SK-N-MC (cell line): ENCODE measurements at regions not wholly inside any gene's neighbourhood (a gene's known extent, or its start where the extent isn't known, plus 50 kb on each side); places are given as distances from the start of the nearest gene placed in this dataset.

Experiments used
- DNase-seq: peaks from one replicate; pipeline ENCODE4 v3.0.0-alpha.2; 2011; ENCODE audit warnings: low read depth, low spot score
- H3K27ac ChIP-seq: fragments of 200-600 bp; sonication (generic); 2 replicates; pipeline ENCODE4 v1.5.1; 2016; ENCODE audit warnings: mixed run types
- H3K36me3 ChIP-seq: fragments of 200-600 bp; sonication (generic); 2 replicates; pipeline ENCODE4 v1.6.1; 2017; ENCODE audit warnings: antibody characterized with exemption, low read length, mixed read lengths; ENCODE audit not compliant: insufficient read depth
- H3K4me3 ChIP-seq: fragments of 200-600 bp; sonication (generic); 2 replicates; pipeline ENCODE4 v1.5.1; 2016
- H3K9ac ChIP-seq: fragments of 200-600 bp; sonication (generic); 2 replicates; pipeline ENCODE4 v1.8.0; 2017; ENCODE audit warnings: mixed run types, mixed read lengths; ENCODE audit not compliant: insufficient read length
- H3K9me3 ChIP-seq: fragments of 200-600 bp; sonication (generic); 2 replicates; pipeline ENCODE4 v1.6.1; 2017; ENCODE audit warnings: low read depth, mild to moderate bottlenecking, antibody characterized with exemption, low read length, moderate library complexity, mixed read lengths
- EZH2 ChIP-seq: fragments of 200-600 bp; sonication (generic); IDR thresholded peaks from one replicate; pipeline ENCODE4 v1.6.1; 2017; ENCODE audit warnings: antibody characterized with exemption
- FOXP2 ChIP-seq: optimal IDR thresholded peaks from 2 replicates; pipeline ENCODE3; 2011; ENCODE audit warnings: mild to moderate bottlenecking, moderate library complexity; ENCODE audit not compliant: insufficient read depth; ENCODE audit errors: extremely low read length, control extremely low read depth
- POLR2AphosphoS5 ChIP-seq: IDR thresholded peaks from 2 replicates; pipeline ENCODE4 v1.6.1; 2012; ENCODE audit warnings: mild to moderate bottlenecking, low read depth, low read length, borderline replicate concordance

GRCh38 chr10:10538326-10538725 is 479.3 kb upstream of the CELF2 start:
- no peak overlapping the region for H3K4me3 ChIP-seq
- no peaks in the 10 kb centered on the region for H3K36me3 ChIP-seq
- DNase-seq: no peak
- no peak for TF ChIP-seq FOXP2
- no peak for TF ChIP-seq EZH2
- TF ChIP-seq POLR2AphosphoS5: no peak
- H3K9me3 ChIP-seq: no peaks in the 10 kb centered on the region
- H3K27ac ChIP-seq: no peak overlapping the region
- H3K9ac ChIP-seq: no peak overlapping the region

DNA sequence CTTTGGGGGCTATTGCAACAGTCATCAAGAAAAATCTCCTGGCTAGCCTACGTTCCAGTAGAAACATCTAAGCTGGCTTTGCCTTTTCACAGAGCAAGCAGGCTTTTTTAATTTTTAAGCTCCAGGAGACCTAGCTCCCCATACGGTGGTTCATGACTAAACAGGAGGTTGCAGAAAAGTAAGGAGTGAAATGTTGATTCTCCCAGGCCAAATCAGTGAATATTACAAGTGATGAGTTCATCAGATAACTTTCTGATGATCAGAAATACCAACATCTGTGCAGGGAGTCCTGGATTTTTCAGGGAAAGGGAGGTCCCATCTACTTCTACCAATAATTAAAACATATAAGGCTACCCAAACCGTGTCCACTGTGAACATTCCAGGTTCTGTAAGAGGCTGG is 477.3 kb upstream of the CELF2 start:
- no peak overlapping the region for H3K4me3 ChIP-seq
- no peak for TF ChIP-seq FOXP2
- TF ChIP-seq POLR2AphosphoS5: no peak
- TF ChIP-seq EZH2: no peak
- H3K9ac ChIP-seq: no peak overlapping the region
- no peaks in the 10 kb centered on the region for H3K9me3 ChIP-seq
- H3K27ac ChIP-seq: no peak overlapping the region
- DNase-seq: no peak
- no peaks in the 10 kb centered on the region for H3K36me3 ChIP-seq

DNA sequence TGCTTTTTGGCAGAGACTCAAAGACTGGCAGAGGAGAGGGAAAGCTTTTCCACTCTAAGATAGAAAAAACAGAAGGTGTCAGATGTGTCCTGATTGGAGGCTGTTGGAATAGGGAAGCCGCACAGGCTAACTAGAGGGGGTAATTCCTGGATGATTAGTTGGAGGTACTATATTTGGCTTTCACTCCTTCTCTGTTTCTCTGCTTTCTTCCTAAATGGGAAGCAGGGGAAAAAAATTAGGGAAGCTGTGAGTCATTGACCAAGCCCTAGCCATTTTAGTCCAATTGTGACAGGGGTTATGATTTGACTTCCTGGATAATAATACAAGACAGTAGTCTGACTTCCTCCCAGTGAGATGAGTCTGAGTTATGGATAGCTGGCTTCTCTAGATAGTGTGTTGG is 475.2 kb upstream of the CELF2 start:
- no peak overlapping the region for H3K4me3 ChIP-seq
- TF ChIP-seq EZH2 (no peak), FOXP2 (no peak)
- DNase-seq: no peak

DNA sequence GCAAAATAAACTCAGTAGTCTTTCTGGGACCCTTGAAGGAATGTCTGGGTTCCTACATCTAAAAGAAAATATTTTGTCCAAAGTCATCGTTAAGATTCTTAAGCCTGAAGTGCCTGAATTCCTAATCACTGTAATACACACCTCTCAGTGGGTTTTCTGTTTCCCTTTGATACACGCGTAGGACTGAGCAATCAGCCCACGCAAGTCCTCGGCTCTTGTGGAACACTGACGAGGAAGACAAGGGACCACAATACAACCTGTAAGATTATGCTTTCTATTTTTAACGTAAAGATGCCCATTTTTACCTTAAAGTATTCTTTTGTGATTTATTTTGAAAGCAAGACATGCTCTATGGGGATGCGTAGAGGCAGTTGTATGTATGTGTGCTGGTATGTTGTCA is 472.8 kb upstream of the CELF2 start:
- no peak for TF ChIP-seq POLR2AphosphoS5
- no peak for TF ChIP-seq EZH2
- TF ChIP-seq FOXP2: no peak
- Histone ChIP-seq H3K36me3 (no peaks in the 10 kb centered on the region), H3K27ac (no peak overlapping the region), H3K9me3 (no peaks in the 10 kb centered on the region), H3K4me3 (no peak overlapping the region), H3K9ac (no peak overlapping the region)
- no peak for DNase-seq

More for the DNA sequence above, 475.2 kb upstream of the CELF2 start:
- H3K27ac ChIP-seq: no peak overlapping the region
- no peaks in the 10 kb centered on the region for H3K36me3 ChIP-seq
- no peak overlapping the region for H3K9ac ChIP-seq
- H3K9me3 ChIP-seq: no peaks in the 10 kb centered on the region

- H3K27ac ChIP-seq: no peak overlapping the region
- H3K36me3 ChIP-seq: no peaks in the 10 kb centered on the region
- no peak for DNase-seq
- TF ChIP-seq EZH2: no peak
- no peak for TF ChIP-seq POLR2AphosphoS5
- no peak for TF ChIP-seq FOXP2
- H3K4me3 ChIP-seq: no peak overlapping the region
- H3K9me3 ChIP-seq: no peaks in the 10 kb centered on the region
- H3K9ac ChIP-seq: no peak overlapping the region
Observed at GRCh38 chr10:10545771-10546170, 471.9 kb upstream of the CELF2 start.

GRCh38 chr10:10551596-10552301 is 465.9 kb upstream of the CELF2 start:
- DNase-seq: no peak
- no peaks in the 10 kb centered on the region for H3K9me3 ChIP-seq
- TF ChIP-seq POLR2AphosphoS5 (no peak), FOXP2 (no peak), EZH2 (no peak)

GRCh38 chr10:10552948-10553347 is 464.7 kb upstream of the CELF2 start:
- TF ChIP-seq EZH2 (no peak), FOXP2 (no peak), POLR2AphosphoS5 (no peak)
- Histone ChIP-seq H3K27ac (no peak overlapping the region), H3K4me3 (no peak overlapping the region), H3K9me3 (no peaks in the 10 kb centered on the region), H3K9ac (no peak overlapping the region), H3K36me3 (no peaks in the 10 kb centered on the region)
- no peak for DNase-seq

More at GRCh38 chr10:10551596-10552301, 465.9 kb upstream of the CELF2 start:
- no peaks in the 10 kb centered on the region for H3K36me3 ChIP-seq
- no peak overlapping the region for H3K27ac ChIP-seq
- no peak overlapping the region for H3K4me3 ChIP-seq
- no peak overlapping the region for H3K9ac ChIP-seq

DNA sequence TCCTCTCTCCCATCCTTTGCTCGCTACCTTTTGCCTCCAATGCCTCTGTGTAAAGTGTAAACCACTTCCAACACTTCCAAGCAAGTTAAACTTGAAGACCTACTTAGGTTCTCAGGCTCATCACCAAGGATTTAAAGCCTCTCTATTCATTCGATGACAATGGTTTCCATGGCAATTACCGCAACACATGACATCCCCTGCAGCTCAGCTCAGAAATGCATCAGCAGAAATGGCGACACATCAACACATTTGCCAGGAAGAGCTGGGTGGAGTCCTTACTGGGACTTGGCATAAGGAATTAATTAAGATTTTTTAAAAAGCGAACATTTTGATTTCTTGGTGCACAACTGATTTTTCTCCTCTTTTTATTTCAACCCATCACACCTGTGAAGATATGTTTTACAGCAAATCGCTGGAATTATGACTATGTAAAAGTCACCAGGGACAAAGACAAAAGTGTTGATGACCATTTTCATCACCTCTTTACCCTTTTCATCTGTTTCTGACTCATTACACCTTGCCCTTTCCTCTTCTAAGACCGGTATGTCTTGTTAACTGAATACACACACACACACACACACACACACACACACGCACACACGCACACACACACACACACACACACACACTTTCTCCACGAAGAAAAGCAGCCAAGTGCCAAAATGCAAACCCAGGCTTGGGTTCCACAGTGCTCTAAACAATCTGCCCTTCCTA is 453.4 kb upstream of the CELF2 start:
- no peak for DNase-seq
- Histone ChIP-seq H3K9me3 (no peaks in the 10 kb centered on the region), H3K36me3 (no peaks in the 10 kb centered on the region), H3K9ac (no peak overlapping the region), H3K4me3 (no peak overlapping the region), H3K27ac (no peak overlapping the region)
- no peak for TF ChIP-seq FOXP2

DNA sequence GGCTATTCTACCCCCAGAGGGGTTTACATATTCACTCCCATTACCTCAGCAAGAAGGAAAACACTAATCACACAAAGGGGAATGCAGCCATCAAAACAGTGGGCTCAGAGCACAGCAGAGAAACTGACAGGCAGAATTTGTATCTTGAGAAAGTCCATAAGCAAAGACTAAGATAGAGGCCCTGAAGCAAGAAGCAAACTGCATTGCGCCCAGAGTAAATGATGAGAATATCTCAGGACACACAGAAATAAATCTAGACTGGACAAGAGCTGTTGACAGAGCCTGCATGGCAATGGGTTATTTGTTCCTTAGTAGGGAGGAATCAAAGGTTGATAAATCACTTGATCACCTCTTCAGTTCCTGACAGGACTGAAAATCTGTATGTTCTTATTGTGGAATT is 440.7 kb upstream of the CELF2 start:
- H3K9ac ChIP-seq: no peak overlapping the region
- no peak overlapping the region for H3K27ac ChIP-seq
- no peaks in the 10 kb centered on the region for H3K36me3 ChIP-seq
- no peak for DNase-seq
- no peak overlapping the region for H3K4me3 ChIP-seq
- no peaks in the 10 kb centered on the region for H3K9me3 ChIP-seq
- TF ChIP-seq POLR2AphosphoS5 (no peak), EZH2 (no peak), FOXP2 (no peak)
